Hematopoietic multipotent progenitor cell treated with erythropoietin and hydrocortisone succinate and interleukin-3 and kit ligand, for 17 days (in vitro differentiated cells): ENCODE measurements at regions not wholly inside any gene's neighbourhood (a gene's known extent, or its start where the extent isn't known, plus 50 kb on each side); places are given as distances from the start of the nearest gene placed in this dataset.
"Not testable (repeated sequence)": the region's sequence is repeated elsewhere in the genome, so short reads cannot be mapped to it uniquely, and the experiment has no call there.

Experiments used
- DNase-seq: peaks from one replicate; pipeline ENCODE4 v3.0.0-alpha.2; 2015; ENCODE audit warnings: low spot score

GRCh38 chr18:67455890-67456501, 60.5 kb downstream of the DSEL start:
- no peak for DNase-seq

DNA sequence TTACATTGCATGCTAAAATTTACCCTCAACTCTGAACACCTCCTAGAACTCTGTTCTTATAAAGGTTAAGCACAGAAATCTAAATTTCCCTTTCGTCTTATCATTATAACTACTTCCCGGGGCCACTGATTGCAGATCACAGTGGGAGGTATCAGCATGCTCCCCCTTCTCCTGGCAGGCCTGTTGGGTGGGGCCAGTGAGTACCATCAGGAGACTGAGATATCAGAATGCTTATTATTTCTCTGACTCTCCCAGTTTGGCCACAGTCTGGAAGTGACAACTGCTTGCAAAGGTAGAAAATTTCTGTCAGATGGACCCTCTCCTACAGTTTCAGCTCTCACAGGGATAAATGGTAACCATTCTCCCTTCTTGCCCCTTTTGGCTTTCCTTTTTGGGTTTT, 62.6 kb downstream of the DSEL start:
- DNase-seq, result peak; percentile 5

GRCh38 chr18:67451960-67452359, 64.6 kb downstream of the DSEL start:
- DNase-seq, result no peak

DNA sequence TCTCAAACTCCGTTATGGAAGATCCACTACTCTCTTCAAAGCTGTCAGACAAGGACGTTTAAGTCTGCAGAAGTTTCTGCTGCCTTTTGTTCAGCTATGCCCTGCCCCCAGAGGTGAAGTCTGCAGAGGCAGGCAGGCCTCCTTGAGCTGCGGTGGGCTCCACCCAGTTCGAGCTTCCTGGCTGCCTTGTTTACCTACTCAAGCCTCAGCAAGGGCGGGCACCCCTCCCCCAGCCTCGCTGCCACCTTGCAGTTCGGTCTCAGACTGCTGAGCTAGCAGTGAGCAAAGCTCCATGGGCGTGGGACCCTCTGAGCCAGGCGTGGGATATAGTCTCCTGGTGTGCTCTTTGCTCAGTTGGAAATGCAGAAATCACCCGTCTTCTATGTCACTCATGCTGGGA, 65.4 kb downstream of the DSEL start:
- DNase-seq, result not testable (repeated sequence)

GRCh38 chr18:67433971-67434370, 82.5 kb downstream of the DSEL start:
- no peak for DNase-seq

DNA sequence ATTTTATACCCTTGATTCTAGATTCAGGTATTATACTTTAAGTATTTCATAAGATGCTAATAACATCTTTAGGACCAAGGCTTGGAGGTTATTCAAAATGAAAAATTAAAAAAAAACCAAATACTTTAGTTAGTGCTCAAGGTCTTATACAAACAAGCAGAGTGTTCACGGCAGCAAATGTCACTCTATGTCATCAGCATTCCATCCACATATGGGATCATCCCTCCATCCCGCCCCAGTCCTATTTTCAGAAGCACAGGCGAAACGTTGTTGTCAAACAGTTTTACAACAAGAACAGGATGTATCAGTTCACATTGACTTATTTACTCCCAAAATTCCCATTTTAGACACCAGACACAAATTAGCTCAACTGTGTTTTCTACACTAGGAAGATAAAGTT, 83.7 kb downstream of the DSEL start:
- DNase-seq, result no peak

- no peak for DNase-seq
These were observed 87.7 kb downstream of the DSEL start for GRCh38 chr18:67428805-67429204.

DNA sequence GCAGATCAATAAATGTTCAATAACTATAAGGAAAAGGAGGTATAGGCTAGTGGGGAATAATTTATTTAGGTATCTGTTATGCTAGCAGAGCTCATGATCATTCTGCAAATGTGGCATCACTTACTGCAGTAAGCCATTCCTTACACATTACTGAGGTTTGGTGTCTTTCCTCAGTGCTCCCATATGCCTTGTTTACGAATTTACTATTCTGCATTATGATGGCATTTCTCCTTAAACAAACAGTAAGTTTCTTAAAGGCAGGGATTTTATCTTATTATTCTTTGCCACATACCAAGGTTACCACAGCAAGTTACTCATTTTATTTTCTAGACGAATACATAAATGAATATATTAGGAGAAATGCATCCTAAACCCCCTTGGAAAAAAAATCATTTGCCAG, 88.4 kb downstream of the DSEL start:
- no peak for DNase-seq

DNA sequence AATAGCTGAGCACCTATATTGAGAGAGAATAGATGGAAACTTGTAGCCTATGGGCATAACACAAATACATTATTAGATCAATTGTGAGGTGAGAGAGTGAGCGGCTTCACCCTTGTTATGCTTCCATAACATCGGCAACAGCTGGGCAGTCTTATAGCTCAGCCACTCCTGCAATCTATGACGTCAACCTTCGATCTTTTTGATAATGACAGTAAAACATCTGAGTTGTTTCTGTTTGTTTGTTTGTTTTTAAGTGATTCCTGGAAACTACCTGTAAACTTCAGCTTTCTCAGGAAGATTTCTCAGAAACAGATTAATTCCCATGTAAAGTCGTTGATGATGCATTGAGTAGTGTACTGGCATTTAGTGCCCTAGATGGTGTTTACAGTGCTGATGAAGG, 90.0 kb downstream of the DSEL start:
- no peak for DNase-seq

- DNase-seq, result no peak
These were observed 90.8 kb downstream of the DSEL start for GRCh38 chr18:67425672-67426071.

GRCh38 chr18:67421651-67422050, 94.9 kb downstream of the DSEL start:
- no peak for DNase-seq

DNA sequence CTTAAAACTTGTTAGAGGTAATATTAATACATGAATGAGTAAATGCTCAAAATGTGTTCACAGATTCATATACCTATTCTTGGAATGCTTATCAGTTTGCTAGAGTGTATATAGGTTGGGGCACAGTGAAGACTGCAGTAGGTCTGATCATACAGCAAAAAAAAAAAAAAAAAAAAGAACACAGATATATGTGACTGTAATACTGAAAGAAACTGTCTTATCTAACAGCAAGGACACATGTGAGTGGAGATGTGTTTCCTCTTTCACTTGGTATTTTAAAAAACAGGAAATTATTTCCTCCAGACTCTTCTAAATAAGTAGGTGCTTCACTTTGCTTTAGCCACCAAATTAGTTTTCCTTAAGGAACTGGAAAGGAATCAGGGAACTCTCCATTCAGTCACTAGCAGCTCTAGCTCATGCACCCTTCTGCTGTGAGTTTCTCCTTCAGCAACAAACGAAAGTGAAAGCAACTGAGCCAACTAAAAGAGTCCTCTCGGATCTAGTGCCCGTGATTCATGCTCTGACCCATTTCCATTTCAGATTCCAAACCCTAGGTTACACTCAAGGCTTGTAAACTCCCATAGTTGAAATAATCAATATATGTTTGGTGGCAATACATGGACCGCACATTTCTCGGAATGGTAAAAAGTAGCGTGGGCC, 98.5 kb downstream of the DSEL start:
- DNase-seq, result no peak

DNA sequence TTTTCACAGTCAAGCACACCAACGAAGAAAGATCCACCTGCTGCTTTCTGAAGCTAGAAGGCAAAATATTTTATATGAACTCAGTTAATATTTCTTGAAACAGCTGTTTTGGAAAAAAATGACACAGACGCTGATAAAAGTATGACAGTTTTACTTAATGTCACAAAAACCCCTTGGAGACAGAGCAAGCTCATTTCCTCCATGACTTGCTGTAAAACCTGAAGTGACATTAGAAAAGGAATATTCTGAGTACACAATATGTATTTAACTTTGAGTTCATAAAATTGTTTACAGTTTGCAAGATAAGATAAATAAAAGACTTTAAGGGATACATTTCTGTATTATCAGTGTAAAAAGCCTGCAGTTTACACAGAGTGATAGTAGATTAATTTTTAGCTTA, 105.4 kb downstream of the DSEL start:
- DNase-seq, result no peak

DNA sequence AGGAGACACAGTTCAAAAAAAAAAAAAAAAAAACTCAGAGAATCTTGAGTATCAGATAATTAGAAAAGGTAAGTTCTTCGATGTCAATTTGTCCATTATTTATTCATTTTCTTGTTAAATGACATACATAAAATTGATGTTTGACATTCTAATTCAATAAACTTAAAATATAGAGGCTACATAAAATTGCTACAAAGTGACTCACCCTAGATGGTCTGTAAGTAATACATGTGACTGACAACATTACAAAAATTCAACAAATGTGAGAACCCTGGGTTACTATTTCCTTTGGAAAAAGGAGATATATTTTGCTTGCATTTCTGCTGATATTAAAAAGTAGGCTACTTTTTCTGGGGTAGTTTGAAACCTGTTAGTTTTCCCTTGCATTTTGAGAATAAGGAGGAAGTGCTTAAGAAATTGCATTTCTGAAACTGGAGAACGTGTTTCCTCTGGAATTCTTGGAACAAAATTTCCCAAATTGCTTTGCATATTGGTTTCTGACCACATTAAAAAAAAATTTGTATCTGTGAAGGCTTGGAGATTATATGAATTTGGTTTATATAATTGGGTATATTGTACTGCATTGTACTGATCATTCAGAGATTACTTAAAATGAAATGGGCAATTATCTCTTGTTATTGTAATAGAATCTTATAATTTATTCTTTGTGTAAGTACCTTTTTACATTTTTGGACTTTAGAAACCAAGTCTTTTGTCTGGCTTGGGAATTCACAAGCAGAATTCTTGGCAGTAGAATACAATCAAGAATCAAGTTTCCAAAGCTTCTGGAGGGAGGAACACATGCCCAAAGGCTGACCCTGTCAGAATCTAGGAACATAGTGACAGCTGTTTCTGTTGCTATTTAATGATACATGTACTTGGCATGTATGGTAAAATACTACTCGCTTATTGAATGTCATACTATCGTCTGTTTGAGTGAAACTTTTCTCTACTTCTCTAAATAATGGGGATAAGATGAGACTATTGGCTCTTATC, 106.1 kb downstream of the DSEL start:
- DNase-seq, result no peak

GRCh38 chr18:67408240-67408639, 108.3 kb downstream of the DSEL start:
- no peak for DNase-seq

DNA sequence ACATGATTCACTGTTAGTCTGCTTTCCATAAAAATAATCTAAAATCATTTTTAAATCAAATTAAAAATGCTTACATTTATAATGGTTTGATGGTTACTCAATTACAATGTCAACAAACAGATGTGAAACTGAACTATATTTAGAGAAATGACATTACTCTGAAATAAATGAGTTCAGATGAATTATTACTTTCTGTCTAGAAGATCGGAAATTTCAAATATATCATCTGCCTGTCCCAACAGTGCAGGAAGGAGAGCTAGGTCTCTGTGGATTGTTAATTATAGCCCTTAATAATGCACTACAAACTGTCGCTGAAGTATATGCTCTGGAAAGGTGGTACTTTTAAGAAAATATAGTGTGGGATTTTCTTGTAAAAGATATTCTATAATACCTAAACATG, 109.8 kb downstream of the DSEL start:
- DNase-seq, result no peak

- no peak for DNase-seq
These were observed 114.0 kb downstream of the DSEL start for GRCh38 chr18:67402543-67402942.

DNA sequence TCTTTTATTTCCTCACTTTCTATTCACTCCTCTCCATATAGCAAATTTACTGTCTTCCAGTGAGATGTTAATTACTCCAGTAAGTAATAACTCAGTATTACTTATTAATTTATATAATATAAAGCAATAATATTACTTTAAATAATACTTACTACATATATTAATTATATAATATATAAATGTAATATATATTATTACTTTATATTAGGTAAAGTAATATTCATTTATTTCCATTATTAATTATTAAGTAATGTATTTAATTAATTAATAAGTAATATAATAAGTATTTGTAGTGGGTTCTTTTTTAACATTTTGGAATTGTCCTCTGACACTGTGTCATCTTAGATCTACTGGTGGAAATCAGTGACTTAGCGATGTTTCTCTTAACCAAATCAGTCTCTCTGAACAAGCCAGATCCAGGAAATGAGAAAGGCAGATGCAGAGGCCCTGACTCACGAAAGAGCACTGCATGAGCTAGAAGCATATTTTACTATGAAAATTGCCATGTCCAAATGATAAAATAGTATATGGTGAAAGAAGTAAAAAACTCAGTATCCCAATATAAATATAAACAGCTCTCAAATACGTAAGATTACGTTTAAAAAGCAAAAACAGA, 115.9 kb downstream of the DSEL start:
- DNase-seq, result no peak

DNA sequence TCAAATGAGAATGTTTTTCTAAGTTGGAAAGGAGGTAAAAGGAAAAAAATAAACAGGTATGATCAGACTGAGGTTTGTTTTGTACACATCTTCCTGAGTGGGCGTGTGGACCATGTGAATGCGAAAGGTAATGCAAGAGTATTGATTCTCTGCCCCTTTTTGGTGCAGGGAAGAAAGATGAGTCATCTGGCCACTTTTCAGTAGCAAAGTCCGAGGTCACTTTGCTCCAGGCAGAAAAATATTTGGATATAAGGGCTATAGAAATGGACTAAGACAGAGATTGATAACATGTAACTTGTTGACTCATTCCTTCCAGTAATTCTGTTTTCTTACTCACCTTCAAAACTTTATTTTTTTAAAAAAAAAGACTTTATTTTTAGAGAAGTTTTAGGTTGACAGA, 130.5 kb downstream of the DSEL start:
- DNase-seq, result no peak

GRCh38 chr18:67385455-67385854, 131.1 kb downstream of the DSEL start:
- DNase-seq, result no peak

GRCh38 chr18:67384057-67384456, 132.5 kb downstream of the DSEL start:
- not testable (repeated sequence) for DNase-seq

DNA sequence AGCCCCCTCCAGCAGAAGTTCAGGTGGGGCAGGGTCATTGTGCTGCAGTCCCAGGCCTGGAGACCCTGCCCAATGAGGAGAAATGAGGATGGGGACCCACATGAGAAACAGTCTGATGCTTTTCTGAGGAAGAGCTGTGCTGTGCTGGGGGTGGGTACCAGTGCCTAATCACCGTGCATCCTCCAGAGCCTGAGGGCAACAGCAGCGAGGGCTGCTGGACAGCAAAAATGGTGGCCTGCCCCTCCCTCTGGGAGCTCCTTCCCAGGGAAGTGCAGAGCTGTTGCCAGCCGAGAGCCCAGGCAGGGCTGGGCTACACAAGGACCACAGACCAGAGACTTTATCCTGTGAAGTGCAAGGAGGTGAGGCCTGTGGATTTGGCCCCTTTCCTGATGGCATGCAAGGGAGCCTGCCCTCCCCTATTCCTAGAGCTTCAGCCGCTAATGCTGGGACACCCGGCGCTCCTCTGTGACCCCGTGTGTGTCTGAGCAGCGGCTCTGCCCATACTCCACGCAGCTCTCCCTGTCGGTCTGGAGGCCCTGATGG, 134.8 kb downstream of the DSEL start:
- DNase-seq, result no peak
